OCI-LY3 (cell line): ENCODE measurements at regions not wholly inside any gene's neighbourhood (a gene's known extent, or its start where the extent isn't known, plus 50 kb on each side); places are given as distances from the start of the nearest gene placed in this dataset.

Experiments used
- CTCF ChIP-seq: fragments of 200-600, 300-600 bp; sonication (generic); IDR thresholded peaks from 2 replicates; pipeline ENCODE4 v1.5.1; 2014; ENCODE audit warnings: antibody characterized with exemption, low read length, low read depth
- EZH2phosphoT487 ChIP-seq: fragments of 200-600 bp; shearing (Covaris generic); IDR thresholded peaks from 2 replicates; pipeline ENCODE4 v1.6.1; 2018; ENCODE audit warnings: antibody characterized with exemption, mixed run types, low read depth

- TF ChIP-seq CTCF (no peak), EZH2phosphoT487 (no peak)
Measured at GRCh38 chr5:42337143-42337542, 86.1 kb upstream of the GHR start.
